Left kidney (tissue), 1 donor: ENCODE measurements at regions not wholly inside any gene's neighbourhood (a gene's known extent, or its start where the extent isn't known, plus 50 kb on each side); places are given as distances from the start of the nearest gene placed in this dataset.

Experiments
- DNase-seq: peaks from one replicate; pipeline ENCODE4 v3.0.0-alpha.2; 2013

DNA sequence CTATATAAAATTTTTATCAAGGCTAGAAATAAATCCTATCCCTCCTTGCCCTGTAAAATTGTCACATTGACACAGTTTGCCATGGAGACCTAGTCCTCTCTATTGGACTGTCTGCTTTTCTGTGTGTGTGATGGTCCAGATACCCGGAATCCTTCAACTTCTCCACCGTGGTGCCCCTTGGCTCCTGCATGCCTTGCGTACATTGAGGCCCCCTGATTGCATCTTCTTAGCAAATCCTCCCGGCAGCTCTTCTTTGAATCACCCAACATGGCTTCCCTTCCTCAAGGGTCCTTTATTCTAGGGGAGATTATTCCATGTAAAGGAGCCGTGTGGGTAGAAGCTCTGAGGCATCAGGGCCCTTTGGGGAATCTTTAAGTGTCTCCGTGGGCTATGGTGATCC lies 219.5 kb downstream of the CDC5L start:
- DNase-seq = no peak

- DNase-seq = no peak
These were observed 220.7 kb downstream of the CDC5L start for GRCh38 chr6:44608175-44608574.

- DNase-seq = no peak
These were observed 221.6 kb downstream of the CDC5L start for GRCh38 chr6:44609051-44609612.

GRCh38 chr6:44614396-44614795 lies 226.9 kb downstream of the CDC5L start:
- DNase-seq = no peak

DNA sequence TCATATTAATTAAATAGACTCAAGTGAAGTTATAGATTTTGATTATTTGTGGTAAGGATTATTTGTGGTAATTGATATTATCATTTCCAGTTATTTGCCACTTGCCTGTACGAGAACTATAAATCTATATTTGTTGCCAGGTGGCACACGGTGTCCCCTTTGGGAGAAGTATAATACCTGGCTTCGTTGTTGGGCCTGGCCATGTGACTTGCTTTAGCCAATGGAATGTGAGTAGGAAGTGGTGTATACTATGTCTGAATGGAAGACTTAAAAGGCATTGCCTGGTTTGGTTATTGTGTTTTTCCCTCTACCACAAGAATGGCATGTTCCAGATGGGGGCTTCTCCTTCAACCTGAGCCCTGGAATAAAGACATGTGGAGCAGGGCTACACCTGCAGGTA lies 228.1 kb downstream of the CDC5L start:
- DNase-seq = no peak

DNA sequence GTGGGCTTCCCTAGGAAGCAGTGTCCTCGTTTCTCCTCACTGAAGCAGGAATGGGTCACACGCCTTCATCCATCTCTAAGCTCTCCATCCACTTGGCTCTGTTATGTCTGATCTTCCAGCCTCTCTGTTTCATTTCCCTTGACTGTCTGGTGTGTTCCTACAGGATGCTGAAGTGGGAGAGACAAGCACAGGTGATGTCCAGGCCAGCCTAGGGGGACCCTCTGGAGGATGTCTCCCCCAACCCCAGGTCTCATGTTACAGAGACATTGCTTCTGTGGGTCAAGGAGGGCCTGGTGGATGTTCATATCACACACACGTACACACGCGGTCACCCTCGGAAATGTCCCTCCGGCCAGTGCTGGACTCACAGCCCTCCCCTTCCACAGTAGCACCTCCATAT lies 229.9 kb downstream of the CDC5L start:
- no peak for DNase-seq

- no peak for DNase-seq
These were observed 230.9 kb downstream of the CDC5L start for GRCh38 chr6:44618371-44618770.

DNA sequence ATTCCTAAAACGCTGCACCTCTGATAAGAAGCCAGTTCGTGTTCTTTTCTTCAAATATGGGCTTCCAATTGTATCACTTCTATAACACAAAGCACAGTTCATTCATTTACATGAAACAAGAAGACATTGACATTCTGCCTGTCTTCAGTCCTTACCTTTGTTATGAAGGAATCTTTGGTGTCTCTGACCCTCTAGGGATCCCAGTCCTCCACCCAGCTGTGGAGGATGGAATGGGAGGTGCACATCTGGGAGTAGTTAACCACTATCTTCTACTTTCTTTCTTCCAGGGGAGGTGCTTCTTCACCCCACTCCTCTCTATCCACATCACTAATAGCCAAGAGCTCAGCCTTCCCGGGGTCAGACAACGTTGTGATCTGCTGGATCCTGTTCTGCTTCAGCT lies 233.4 kb downstream of the CDC5L start:
- DNase-seq = no peak

DNA sequence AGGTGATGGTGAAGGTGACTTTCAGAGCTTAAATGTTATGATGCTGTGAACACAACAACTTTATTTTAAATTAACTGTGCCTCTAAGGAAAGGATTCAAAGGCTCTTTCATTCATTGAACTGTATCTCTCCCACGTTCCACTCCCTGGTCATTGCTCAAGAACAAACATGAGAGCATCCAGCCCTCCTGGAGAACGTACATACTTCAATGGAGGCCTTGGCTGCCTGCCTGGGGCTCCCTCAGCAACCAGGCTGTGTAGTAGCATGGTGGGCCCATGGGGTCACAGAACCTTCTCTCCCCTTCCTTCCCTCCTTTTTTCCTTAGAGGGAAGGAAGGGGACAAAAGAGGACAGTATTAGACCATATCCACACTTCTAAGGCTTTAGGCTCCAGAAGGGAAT lies 234.3 kb downstream of the CDC5L start:
- DNase-seq = no peak

GRCh38 chr6:44622555-44622954 lies 235.0 kb downstream of the CDC5L start:
- DNase-seq = no peak

GRCh38 chr6:44622956-44623355 lies 235.4 kb downstream of the CDC5L start:
- DNase-seq = no peak

- no peak for DNase-seq
These were observed 236.7 kb downstream of the CDC5L start for GRCh38 chr6:44624226-44624625.

DNA sequence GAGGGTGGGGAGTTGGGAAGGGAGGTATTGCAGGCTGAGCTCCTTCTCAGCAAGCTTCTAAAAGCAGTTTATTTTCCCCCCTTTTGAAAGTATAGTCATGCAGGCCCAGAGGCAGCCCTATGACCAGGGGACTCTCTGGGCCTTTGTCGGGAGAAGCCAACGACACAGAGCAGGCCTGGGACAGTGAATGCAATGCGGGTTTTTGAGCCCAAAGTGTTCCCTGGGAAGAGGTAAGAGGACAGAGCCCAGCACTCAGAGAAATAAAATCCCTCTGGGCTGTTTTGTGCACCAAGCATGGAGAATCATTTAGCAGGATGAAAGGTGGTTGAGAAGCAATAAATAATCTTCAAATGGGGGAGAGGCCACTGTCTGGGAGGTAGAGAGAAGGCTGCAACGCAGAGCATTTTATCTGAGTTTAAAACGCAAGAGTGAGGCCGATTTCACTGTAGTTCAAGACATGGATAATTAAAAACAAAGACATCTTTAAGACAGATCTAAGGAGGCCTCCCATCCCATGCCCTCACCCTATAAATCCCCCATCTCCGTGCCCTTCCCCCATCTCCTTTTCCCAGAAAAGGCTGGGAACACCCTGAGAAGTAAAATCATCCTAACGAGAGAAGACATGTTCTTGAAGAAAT lies 237.5 kb downstream of the CDC5L start:
- DNase-seq = peak; percentile 25

GRCh38 chr6:44625996-44626395 lies 238.5 kb downstream of the CDC5L start:
- no peak for DNase-seq

- no peak for DNase-seq
These were observed 239.1 kb downstream of the CDC5L start for GRCh38 chr6:44626616-44627015.

- no peak for DNase-seq
These were observed 239.8 kb downstream of the CDC5L start for GRCh38 chr6:44627091-44627882.

GRCh38 chr6:44627883-44628271 lies 240.4 kb downstream of the CDC5L start:
- no peak for DNase-seq

- no peak for DNase-seq
These were observed 240.8 kb downstream of the CDC5L start for GRCh38 chr6:44628347-44628746.

DNA sequence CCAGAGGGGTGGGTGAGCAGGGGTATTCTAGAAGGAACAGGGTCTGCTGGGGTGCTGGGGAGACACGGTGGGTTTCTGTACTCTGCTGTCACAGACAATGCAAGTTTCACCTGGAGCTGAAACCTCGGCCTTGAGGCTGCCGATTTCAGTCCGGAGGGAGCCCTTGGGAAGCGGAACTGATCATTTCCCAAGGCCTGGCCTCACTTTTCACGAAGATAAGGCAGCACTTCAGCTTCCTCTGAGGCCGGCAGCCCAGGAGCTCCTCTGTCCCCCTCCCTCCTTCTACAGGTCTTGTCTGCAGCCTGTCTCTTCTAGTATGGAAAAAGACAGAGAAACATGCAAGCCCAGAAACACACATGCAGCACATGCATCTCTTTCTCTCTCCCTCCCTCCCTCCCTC lies 242.1 kb downstream of the CDC5L start:
- no peak for DNase-seq

DNA sequence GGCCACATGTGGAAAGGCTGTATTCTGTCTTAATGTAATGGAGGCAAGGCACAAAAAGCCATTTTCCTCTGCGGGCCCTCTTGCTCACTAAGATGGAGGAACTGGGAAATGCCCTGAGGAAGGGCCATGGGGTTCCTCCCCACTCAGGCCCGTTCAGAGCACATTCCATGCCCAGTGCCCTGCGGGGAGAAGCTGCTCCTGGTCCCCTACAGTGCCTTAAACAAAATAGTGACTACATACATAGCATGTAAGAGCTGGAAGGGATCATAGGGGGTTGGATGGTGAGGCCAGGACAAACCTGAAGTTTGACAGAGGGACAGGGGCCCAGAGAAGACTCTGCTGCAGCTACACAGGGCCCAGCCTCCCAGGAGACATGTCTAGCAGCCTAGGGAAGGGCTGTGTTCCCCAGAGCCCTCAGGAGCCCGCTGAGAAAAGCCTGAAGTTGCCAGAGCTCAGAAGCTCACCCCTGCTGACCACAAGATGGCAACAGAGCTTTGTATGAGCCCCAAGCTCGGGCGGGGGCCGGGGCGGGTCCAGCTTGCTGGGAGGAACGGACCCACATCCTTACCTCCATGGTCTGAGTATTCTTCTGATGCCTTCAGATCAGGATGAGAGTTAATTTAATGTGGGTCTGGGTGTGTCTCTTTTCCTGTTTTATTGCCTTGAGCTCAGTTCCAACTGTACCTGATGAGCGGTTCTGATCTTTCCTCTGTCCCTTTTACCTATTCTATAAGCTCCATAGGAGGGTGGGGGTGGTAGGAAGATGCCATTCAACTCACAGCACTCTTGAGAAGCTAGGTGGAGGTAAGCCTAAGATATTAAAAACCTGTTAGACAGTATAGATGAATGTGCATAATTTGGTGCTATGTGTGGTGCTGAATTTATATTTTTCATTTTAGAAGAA lies 242.9 kb downstream of the CDC5L start:
- DNase-seq = peak; percentile 39

- no peak for DNase-seq
These were observed 244.5 kb downstream of the CDC5L start for GRCh38 chr6:44631968-44632367.

DNA sequence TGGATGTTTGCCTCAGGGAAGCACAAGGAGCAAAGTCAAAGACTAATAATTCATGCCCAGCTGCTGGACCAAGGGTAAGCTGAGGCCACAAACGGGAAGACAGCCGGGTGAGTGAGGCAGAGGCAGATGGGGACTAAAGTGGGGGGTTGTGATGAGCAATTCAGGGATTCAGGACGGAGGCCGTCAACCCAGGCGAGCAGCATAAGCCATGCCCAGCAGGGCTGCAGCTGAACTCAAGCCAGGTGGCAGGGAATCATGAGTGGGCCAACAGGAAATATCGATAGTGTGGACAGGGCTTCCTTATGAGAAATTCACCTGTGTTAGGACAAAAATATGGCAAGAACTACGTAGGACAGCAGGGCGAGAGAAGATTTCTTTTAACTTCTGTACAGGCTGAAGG lies 246.8 kb downstream of the CDC5L start:
- DNase-seq = no peak

DNA sequence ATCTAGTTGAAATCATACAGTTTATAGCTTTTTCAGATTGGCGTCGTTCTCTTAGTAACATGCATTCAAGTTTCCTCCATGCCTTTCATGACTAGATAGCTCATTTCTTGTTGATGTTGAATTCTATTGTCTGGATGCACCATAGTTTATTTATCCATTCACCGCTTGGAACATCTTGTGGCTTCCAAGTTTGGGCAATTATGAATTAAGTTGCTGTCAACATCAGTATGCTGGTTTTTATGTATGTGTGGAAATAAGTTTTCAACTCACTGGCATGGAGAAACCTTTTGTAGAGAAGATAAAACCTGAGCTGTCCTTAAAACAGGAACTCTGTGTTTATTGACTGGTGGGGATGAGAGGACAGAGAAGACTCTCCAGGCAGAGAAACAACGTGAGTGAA lies 248.0 kb downstream of the CDC5L start:
- no peak for DNase-seq
